Brain microvascular endothelial cell (primary cell): ENCODE measurements at regions not wholly inside any gene's neighbourhood (a gene's known extent, or its start where the extent isn't known, plus 50 kb on each side); places are given as distances from the start of the nearest gene placed in this dataset.

Source experiments
- DNase-seq: peaks from one replicate; pipeline ENCODE4 v3.0.0-alpha.2; 2020
- H3K27ac ChIP-seq: fragments of 250-450 bp; sonication (Bioruptor Pico); 2 replicates; pipeline ENCODE4 v1.5.1; 2020; ENCODE audit warnings: mild to moderate bottlenecking, moderate library complexity
- H3K27me3 ChIP-seq: fragments of 250-450 bp; sonication (Bioruptor Pico); replicated peaks from 2 replicates; pipeline ENCODE4 v1.5.1; 2020; ENCODE audit warnings: mild to moderate bottlenecking
- H3K36me3 ChIP-seq: fragments of 250-450 bp; sonication (Bioruptor Pico); replicated peaks from 2 replicates; pipeline ENCODE4 v1.5.1; 2020; ENCODE audit warnings: mild to moderate bottlenecking
- H3K4me3 ChIP-seq: 2 replicates; pipeline ENCODE4 v1.5.1; 2011; ENCODE audit warnings: low read depth, mild to moderate bottlenecking, control low read depth, low read length, moderate library complexity
- CTCF ChIP-seq: IDR thresholded peaks from 2 replicates; pipeline ENCODE4 v1.5.1; 2011; ENCODE audit warnings: low read depth, mild to moderate bottlenecking, moderate library complexity, low read length, control low read depth, inconsistent platforms; ENCODE audit errors: missing control alignments
- in situ Hi-C: cut with HindIII; loops from 2 replicates; pipeline ENCODE4 v1.10.0; 2017; ENCODE audit warnings: low sequenced_read_pairs, low pct_ligation_motif_present

- TF ChIP-seq CTCF: no peak
- in situ Hi-C loops: no loop called here
- DNase-seq: no peak
- H3K4me3 ChIP-seq: no peak overlapping the region
- H3K36me3 ChIP-seq: no peaks in the 10 kb centered on the region
- no peak overlapping the region for H3K27ac ChIP-seq
- no peaks in the 10 kb centered on the region for H3K27me3 ChIP-seq
These were observed 101.3 kb upstream of the ID2 start for GRCh38 chr2:8580316-8581233.

GRCh38 chr2:8581234-8581561 lies 100.7 kb upstream of the ID2 start:
- in situ Hi-C loops: no loop called here
- no peak overlapping the region for H3K27ac ChIP-seq
- H3K27me3 ChIP-seq: no peaks in the 10 kb centered on the region
- TF ChIP-seq CTCF: no peak
- H3K36me3 ChIP-seq: no peaks in the 10 kb centered on the region
- no peak overlapping the region for H3K4me3 ChIP-seq
- no peak for DNase-seq

GRCh38 chr2:8581601-8582041 lies 100.2 kb upstream of the ID2 start:
- in situ Hi-C loops: no loop called here

GRCh38 chr2:8582191-8582590 lies 99.7 kb upstream of the ID2 start:
- in situ Hi-C loops: no loop called here
- no peak for TF ChIP-seq CTCF

More at GRCh38 chr2:8581601-8582041, 100.2 kb upstream of the ID2 start:
- Histone ChIP-seq H3K36me3 (no peaks in the 10 kb centered on the region), H3K4me3 (no peak overlapping the region), H3K27ac (no peak overlapping the region), H3K27me3 (no peaks in the 10 kb centered on the region)
- no peak for DNase-seq
- no peak for TF ChIP-seq CTCF

GRCh38 chr2:8582651-8583399 lies 99.0 kb upstream of the ID2 start:
- H3K36me3 ChIP-seq: no peaks in the 10 kb centered on the region
- TF ChIP-seq CTCF: no peak
- DNase-seq: no peak
- H3K4me3 ChIP-seq: no peak overlapping the region
- in situ Hi-C loops: no loop called here
- H3K27ac ChIP-seq: no peak overlapping the region
- H3K27me3 ChIP-seq: peaks cover 3% of the 10 kb centered on the region

More at GRCh38 chr2:8582191-8582590, 99.7 kb upstream of the ID2 start:
- Histone ChIP-seq H3K27ac (no peak overlapping the region), H3K27me3 (peaks cover 1% of the 10 kb centered on the region), H3K36me3 (no peaks in the 10 kb centered on the region), H3K4me3 (no peak overlapping the region)
- DNase-seq: no peak
